HCT116 (cell line): ENCODE measurements at regions not wholly inside any gene's neighbourhood (a gene's known extent, or its start where the extent isn't known, plus 50 kb on each side); places are given as distances from the start of the nearest gene placed in this dataset.

Source experiments
- ATAC-seq: fragments of 200-7000 bp; cut with Tn5 transposase; 2 replicates; pipeline ENCODE4 v1.9.1; 2020; ENCODE audit warnings: mild to moderate bottlenecking, moderate library complexity
- BruUV-seq: library from RNA; stranded (reverse); fragments of 400-500 nt; replicated peaks from 2 replicates; lab custom pipeline; 2021; lab: Mats Ljungman, UMichigan
- CTCF ChIA-PET: fragments of 300-600 bp; sonication (Branson Sonifier 250); formaldehyde crosslinking; loops from one replicate; lab custom pipeline; 2021; ENCODE audit warnings: antibody characterized with exemption; lab: Charles Lee
- POLR2A ChIA-PET: fragments of 300-600, 350-600 bp; sonication (Branson Sonifier 250); formaldehyde crosslinking; loops from one replicate; lab custom pipeline; 2021; ENCODE audit warnings: antibody characterized with exemption; lab: Charles Lee
- RAD21 ChIA-PET, 2 experiments: fragments of 300-600 bp; sonication (Branson Sonifier 250); formaldehyde crosslinking; loops; one replicate each; lab custom pipeline; 2023; ENCODE audit warnings: low total read pairs in 2 of 2; ENCODE audit not compliant: uncharacterized antibody in 2 of 2, unreplicated experiment in 2 of 2, low non-redundant PET in 1 of 2; lab: Charles Lee
- DNase-seq: peaks from one replicate; pipeline ENCODE4 v3.0.0-alpha.2; 2010; ENCODE audit warnings: low read depth, low spot score
- H2AFZ ChIP-seq: fragments of 200-600 bp; shearing (Covaris generic), sonication (generic); 2 replicates; pipeline ENCODE4 v1.6.1; 2017; ENCODE audit warnings: low read depth, mixed run types, mixed read lengths, antibody characterized with exemption, low read length; ENCODE audit not compliant: poor library complexity, severe bottlenecking
- H3K27ac ChIP-seq: 2 replicates; pipeline ENCODE4 v1.5.1; 2012; ENCODE audit warnings: low read depth, low read length
- H3K27me3 ChIP-seq: fragments of 200-600 bp; sonication (generic); 2 replicates; pipeline ENCODE4 v1.6.1; 2016; ENCODE audit warnings: mixed run types, low read length, mixed read lengths; ENCODE audit not compliant: insufficient read depth
- H3K36me3 ChIP-seq, 2 experiments: fragments of 200-500 bp in 1 of 2; fragments of 200-600 bp in 1 of 2; sonication (Bioruptor generic) in 1 of 2; sonication (generic) in 1 of 2; 2 replicates each; pipeline versions ENCODE4 v1.5.1 to v1.6.1; 2014 to 2016; ENCODE audit warnings: low read length in 2 of 2, inconsistent platforms in 1 of 2, mixed read lengths in 1 of 2, mixed run types in 1 of 2; ENCODE audit not compliant: insufficient read depth in 2 of 2, control insufficient read depth in 1 of 2
- H3K4me1 ChIP-seq, 2 experiments: fragments of 200-600 bp in 1 of 2; sonication (generic) in 1 of 2; 2 replicates each; pipeline versions ENCODE4 v1.5.1 to v1.6.1; 2012 to 2017; ENCODE audit warnings: low read length in 2 of 2, inconsistent platforms in 1 of 2, mild to moderate bottlenecking in 1 of 2, mixed read lengths in 1 of 2, mixed run types in 1 of 2, moderate library complexity in 1 of 2; ENCODE audit not compliant: insufficient read depth in 2 of 2, control insufficient read depth in 1 of 2
- H3K4me2 ChIP-seq: fragments of 200-600 bp; sonication (generic); 2 replicates; pipeline ENCODE4 v1.6.1; 2017; ENCODE audit warnings: mixed run types, low read length, mixed read lengths
- H3K4me3 ChIP-seq, 2 experiments: fragments of 200-600 bp in 1 of 2; sonication (generic) in 1 of 2; replicated peaks in 1 of 2; 2 replicates each; pipeline ENCODE4 v1.5.1; 2011 to 2016; ENCODE audit warnings: low read length in 2 of 2, control low read depth in 1 of 2, low read depth in 1 of 2, mild to moderate bottlenecking in 1 of 2, mixed read lengths in 1 of 2, mixed run types in 1 of 2
- H3K79me2 ChIP-seq: fragments of 200-600 bp; sonication (generic); 2 replicates; pipeline ENCODE4 v1.6.1; 2017; ENCODE audit warnings: mild to moderate bottlenecking, mixed run types, low read length, moderate library complexity, mixed read lengths; ENCODE audit not compliant: insufficient read depth
- H3K9ac ChIP-seq: fragments of 200-600 bp; sonication (generic); 2 replicates; pipeline ENCODE4 v1.6.1; 2016; ENCODE audit warnings: low read length, mixed read lengths
- H3K9me2 ChIP-seq: fragments of 200-600 bp; sonication (generic), shearing (Covaris generic); 2 replicates; pipeline ENCODE4 v1.6.1; 2017; ENCODE audit warnings: mixed run types, mild to moderate bottlenecking, moderate library complexity; ENCODE audit not compliant: insufficient read depth
- H3K9me3 ChIP-seq, 2 experiments: fragments of 200-500 bp in 1 of 2; fragments of 200-600 bp in 1 of 2; sonication (Bioruptor generic) in 1 of 2; sonication (generic) in 1 of 2; 2 replicates each; pipeline ENCODE4 v1.6.1; 2014 to 2017; ENCODE audit warnings: low read length in 2 of 2, mixed read lengths in 2 of 2, inconsistent platforms in 1 of 2, low read depth in 1 of 2, mild to moderate bottlenecking in 1 of 2, mixed run types in 1 of 2, moderate library complexity in 1 of 2; ENCODE audit not compliant: control insufficient read depth in 1 of 2, insufficient read depth in 1 of 2
- H4K20me1 ChIP-seq: fragments of 200-600 bp; sonication (generic), shearing (Covaris generic); 2 replicates; pipeline ENCODE4 v1.6.1; 2017; ENCODE audit warnings: mixed run types, mild to moderate bottlenecking, moderate library complexity; ENCODE audit not compliant: insufficient read depth
- ATF3 ChIP-seq: IDR thresholded peaks from 2 replicates; pipeline ENCODE4 v1.6.1; 2012
- CBX3 ChIP-seq: IDR thresholded peaks from 2 replicates; pipeline ENCODE4 v1.6.1; 2012; ENCODE audit warnings: low read depth
- CTCF ChIP-seq, 3 experiments: fragments of 200-600 bp in 1 of 3; sonication (generic) in 1 of 3; IDR thresholded peaks in 2 of 3; conservative IDR thresholded peaks in 1 of 3; 2 replicates each; pipeline ENCODE4 v1.5.1; 2012 to 2017; ENCODE audit warnings: low read depth in 2 of 3, low read length in 2 of 3, antibody characterized with exemption in 1 of 3, borderline replicate concordance in 1 of 3, control low read depth in 1 of 3, mild to moderate bottlenecking in 1 of 3, mixed read lengths in 1 of 3, mixed run types in 1 of 3, moderate library complexity in 1 of 3; ENCODE audit not compliant: insufficient read depth in 1 of 3
- EZH2phosphoT487 ChIP-seq: fragments of 200-600 bp; IDR thresholded peaks from 2 replicates; pipeline ENCODE4 v1.6.1; 2018; ENCODE audit warnings: antibody characterized with exemption, borderline replicate concordance
- FOSL1 ChIP-seq: IDR thresholded peaks from 2 replicates; pipeline ENCODE4 v1.6.1; 2012; ENCODE audit warnings: low read depth
- JUND ChIP-seq: IDR thresholded peaks from 2 replicates; pipeline ENCODE4 v1.6.1; 2012
- POLR2A ChIP-seq: IDR thresholded peaks from 2 replicates; pipeline ENCODE4 v1.7.0; 2011; ENCODE audit warnings: borderline replicate concordance; ENCODE audit not compliant: insufficient read depth, insufficient read length; ENCODE audit errors: extremely low read depth
- POLR2AphosphoS5 ChIP-seq: IDR thresholded peaks from 2 replicates; pipeline ENCODE4 v1.6.1; 2011; ENCODE audit warnings: mild to moderate bottlenecking, low read depth, low read length, moderate library complexity
- TCF7L2 ChIP-seq: IDR thresholded peaks from 2 replicates; pipeline ENCODE4 v1.7.0; 2011; ENCODE audit warnings: borderline replicate concordance, inconsistent platforms; ENCODE audit not compliant: insufficient read depth, insufficient read length; ENCODE audit errors: extremely low read depth
- YY1 ChIP-seq: IDR thresholded peaks from 2 replicates; pipeline ENCODE4 v1.6.1; 2011; ENCODE audit warnings: low read length, low read depth, moderate library complexity, mild to moderate bottlenecking; ENCODE audit not compliant: insufficient replicate concordance; ENCODE audit errors: extremely low read depth
- ZFX ChIP-seq: fragments of 450-650 bp; IDR thresholded peaks from 2 replicates; pipeline ENCODE4 v1.6.1; 2017
- intact Hi-C: fragments of 100-400 bp; cut with micrococcal nuclease; formaldehyde crosslinking; loops from 2 replicates; pipeline ENCODE4 v1.10.0; 2022

GRCh38 chr18:37852464-37852863 lies 286.9 kb upstream of the CELF4 start (continued):
- TF ChIP-seq CTCF (IDR thresholded peaks at IDR 0.05 in 2 of 3, conservative IDR thresholded peaks at IDR 0.05 in 1 of 3; ENCODE audit: borderline replicate concordance in 1 of 3, insufficient read depth in 1 of 3, low read depth in 2 of 3, low read length in 2 of 3) (no peak), ATF3 (no peak), POLR2A (no peak), YY1 (no peak), CBX3 (no peak), TCF7L2 (no peak), POLR2AphosphoS5 (no peak), JUND (no peak), ZFX (no peak), EZH2phosphoT487 (no peak), FOSL1 (no peak)

- no peak overlapping the region for H3K9ac ChIP-seq
- ChIA-PET RAD21 (no interaction called here), POLR2A (no interaction called here), CTCF (no interaction called here)
- TF ChIP-seq ZFX (no peak), POLR2A (no peak), TCF7L2 (no peak)
- ATAC-seq (no peak), DNase-seq (no peak)
- no peaks in the 10 kb centered on the region for H3K9me2 ChIP-seq
- H4K20me1 ChIP-seq: no peaks in the 10 kb centered on the region
- intact Hi-C loops: no loop called here
- no peak overlapping the region for H3K4me2 ChIP-seq
- no peak overlapping the region for H3K27ac ChIP-seq
- H3K36me3 ChIP-seq: no peaks in the 10 kb centered on the region
- H3K79me2 ChIP-seq: no peaks in the 10 kb centered on the region
- no peak overlapping the region for H2AFZ ChIP-seq
- no peaks in the 10 kb centered on the region; a peak in 1 of 4 replicates for H3K9me3 ChIP-seq
- no peak overlapping the region for H3K4me3 ChIP-seq
- no peaks in the 10 kb centered on the region for H3K27me3 ChIP-seq
- H3K4me1 ChIP-seq: no peaks in the 10 kb centered on the region
- BruUV-seq: no TSS peak
Observed at GRCh38 chr18:37847544-37847943, 281.9 kb upstream of the CELF4 start.
